GM23338 (cell line): ENCODE measurements at regions not wholly inside any gene's neighbourhood (a gene's known extent, or its start where the extent isn't known, plus 50 kb on each side); places are given as distances from the start of the nearest gene placed in this dataset.

Experiments used
- CREB1 ChIP-seq: fragments of 250-450 bp; sonication (Bioruptor Pico); IDR thresholded peaks from 2 replicates; pipeline ENCODE4 v1.5.0; 2020; ENCODE audit warnings: low read depth, mild to moderate bottlenecking, moderate library complexity
- ETS1 ChIP-seq: IDR thresholded peaks from 2 replicates; pipeline ENCODE4 v1.6.1; 2016; ENCODE audit warnings: antibody characterized with exemption
- EZH2 ChIP-seq: fragments of 200-600 bp; sonication (generic); IDR thresholded peaks from one replicate; pipeline ENCODE4 v1.8.0; 2017; ENCODE audit warnings: antibody characterized with exemption, mild to moderate bottlenecking, low read depth; ENCODE audit not compliant: unreplicated experiment
- EZH2phosphoT487 ChIP-seq: fragments of 200-600 bp; sonication (generic); IDR thresholded peaks from one replicate; pipeline ENCODE4 v1.8.1; 2018; ENCODE audit warnings: antibody characterized with exemption; ENCODE audit not compliant: unreplicated experiment
- JUNB ChIP-seq: IDR thresholded peaks from one replicate; pipeline ENCODE4 v1.6.1; 2016; ENCODE audit warnings: antibody characterized with exemption; ENCODE audit not compliant: unreplicated experiment
- NANOG ChIP-seq: IDR thresholded peaks from 2 replicates; pipeline ENCODE4 v1.6.1; 2016; ENCODE audit warnings: antibody characterized with exemption, borderline replicate concordance
- POLR2AphosphoS5 ChIP-seq: IDR thresholded peaks from 2 replicates; pipeline ENCODE4 v1.6.1; 2016; ENCODE audit warnings: antibody characterized with exemption, low read depth
- REST ChIP-seq: IDR thresholded peaks from one replicate; pipeline ENCODE4 v1.6.1; 2018; ENCODE audit warnings: antibody characterized with exemption; ENCODE audit not compliant: unreplicated experiment
- ZNF114 ChIP-seq: fragments of 250-450 bp; sonication (Bioruptor Pico); IDR thresholded peaks from 2 replicates; pipeline ENCODE4 v1.5.0; 2020; ENCODE audit warnings: mild to moderate bottlenecking, moderate library complexity
- TF ChIP-seq, protein P1 (sequence below), 2 experiments: fragments of 200-600 bp in 1 of 2; sonication (generic) in 1 of 2; conservative IDR thresholded peaks; 2 replicates each; pipeline versions ENCODE4 v1.5.1 to v1.6.1; 2016 to 2017; ENCODE audit warnings: antibody characterized with exemption in 2 of 2, low read depth in 2 of 2, mild to moderate bottlenecking in 2 of 2, moderate library complexity in 1 of 2

GRCh38 chr11:10909141-10909883 is 51.5 kb upstream of the ZBED5 start:
- TF ChIP-seq, protein P1, sequence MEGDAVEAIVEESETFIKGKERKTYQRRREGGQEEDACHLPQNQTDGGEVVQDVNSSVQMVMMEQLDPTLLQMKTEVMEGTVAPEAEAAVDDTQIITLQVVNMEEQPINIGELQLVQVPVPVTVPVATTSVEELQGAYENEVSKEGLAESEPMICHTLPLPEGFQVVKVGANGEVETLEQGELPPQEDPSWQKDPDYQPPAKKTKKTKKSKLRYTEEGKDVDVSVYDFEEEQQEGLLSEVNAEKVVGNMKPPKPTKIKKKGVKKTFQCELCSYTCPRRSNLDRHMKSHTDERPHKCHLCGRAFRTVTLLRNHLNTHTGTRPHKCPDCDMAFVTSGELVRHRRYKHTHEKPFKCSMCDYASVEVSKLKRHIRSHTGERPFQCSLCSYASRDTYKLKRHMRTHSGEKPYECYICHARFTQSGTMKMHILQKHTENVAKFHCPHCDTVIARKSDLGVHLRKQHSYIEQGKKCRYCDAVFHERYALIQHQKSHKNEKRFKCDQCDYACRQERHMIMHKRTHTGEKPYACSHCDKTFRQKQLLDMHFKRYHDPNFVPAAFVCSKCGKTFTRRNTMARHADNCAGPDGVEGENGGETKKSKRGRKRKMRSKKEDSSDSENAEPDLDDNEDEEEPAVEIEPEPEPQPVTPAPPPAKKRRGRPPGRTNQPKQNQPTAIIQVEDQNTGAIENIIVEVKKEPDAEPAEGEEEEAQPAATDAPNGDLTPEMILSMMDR (conservative IDR thresholded peaks at IDR 0.05; ENCODE audit: low read depth in 2 of 2) = no peak
- TF ChIP-seq EZH2 (no peak), POLR2AphosphoS5 (no peak), REST (no peak), EZH2phosphoT487 (no peak), ETS1 (no peak), CREB1 (no peak), ZNF114 (CRISPR knock-in tag) (no peak), JUNB (no peak), NANOG (no peak)
